GM10248 (cell line): ENCODE measurements at regions not wholly inside any gene's neighbourhood (a gene's known extent, or its start where the extent isn't known, plus 50 kb on each side); places are given as distances from the start of the nearest gene placed in this dataset.

Experiments used
- CTCF ChIA-PET: fragments of 300-600 bp; sonication (Branson Sonifier 250); formaldehyde crosslinking; extraction: SDS; loops from one replicate; lab custom pipeline; 2021; ENCODE audit warnings: antibody characterized with exemption; lab: Yijun Ruan, JAX
- POLR2A ChIA-PET: fragments of 350-650 bp; sonication (Branson Sonifier 250); formaldehyde crosslinking; extraction: SDS; loops from one replicate; lab custom pipeline; 2020; ENCODE audit warnings: antibody characterized with exemption; lab: Yijun Ruan, JAX
- DNase-seq: peaks from one replicate; pipeline ENCODE4 v3.0.0; 2012; ENCODE audit errors: extremely low spot score
- TF ChIP-seq, protein P1 (sequence below): IDR thresholded peaks from 2 replicates; pipeline ENCODE4 v1.5.1; 2012; ENCODE audit warnings: mild to moderate bottlenecking, low read depth; ENCODE audit errors: extremely low read depth, missing control alignments, control extremely low read depth

DNA sequence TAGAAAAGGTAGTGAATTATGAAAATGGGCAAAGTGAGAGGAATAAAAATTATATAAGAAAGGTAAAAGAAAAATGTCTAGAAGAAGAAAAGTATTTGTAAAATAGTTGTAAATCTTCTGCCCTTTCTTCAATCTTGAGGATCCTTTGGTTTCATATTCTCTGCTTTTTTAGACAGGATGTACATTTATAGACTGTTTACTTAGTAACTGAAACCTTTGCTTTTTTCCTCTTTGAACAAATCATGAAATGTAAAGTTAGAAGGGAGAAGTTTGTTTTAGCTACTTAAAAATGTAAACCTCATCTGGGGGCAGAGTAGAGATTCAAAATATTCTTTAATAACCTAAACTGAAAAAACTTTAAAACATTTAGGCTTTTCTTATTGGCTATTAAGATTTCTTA is 150.4 kb upstream of the ITGA4 start:
- TF ChIP-seq, protein P1, sequence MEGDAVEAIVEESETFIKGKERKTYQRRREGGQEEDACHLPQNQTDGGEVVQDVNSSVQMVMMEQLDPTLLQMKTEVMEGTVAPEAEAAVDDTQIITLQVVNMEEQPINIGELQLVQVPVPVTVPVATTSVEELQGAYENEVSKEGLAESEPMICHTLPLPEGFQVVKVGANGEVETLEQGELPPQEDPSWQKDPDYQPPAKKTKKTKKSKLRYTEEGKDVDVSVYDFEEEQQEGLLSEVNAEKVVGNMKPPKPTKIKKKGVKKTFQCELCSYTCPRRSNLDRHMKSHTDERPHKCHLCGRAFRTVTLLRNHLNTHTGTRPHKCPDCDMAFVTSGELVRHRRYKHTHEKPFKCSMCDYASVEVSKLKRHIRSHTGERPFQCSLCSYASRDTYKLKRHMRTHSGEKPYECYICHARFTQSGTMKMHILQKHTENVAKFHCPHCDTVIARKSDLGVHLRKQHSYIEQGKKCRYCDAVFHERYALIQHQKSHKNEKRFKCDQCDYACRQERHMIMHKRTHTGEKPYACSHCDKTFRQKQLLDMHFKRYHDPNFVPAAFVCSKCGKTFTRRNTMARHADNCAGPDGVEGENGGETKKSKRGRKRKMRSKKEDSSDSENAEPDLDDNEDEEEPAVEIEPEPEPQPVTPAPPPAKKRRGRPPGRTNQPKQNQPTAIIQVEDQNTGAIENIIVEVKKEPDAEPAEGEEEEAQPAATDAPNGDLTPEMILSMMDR: no peak
- peak; percentile 6 for DNase-seq
- ChIA-PET CTCF (interaction anchor here (2.0 kb wide), 1 partner anchor 202 kb away, joined by 5 read pairs; no protein-coding TSS in a partner anchor), POLR2A (no interaction called here)

DNA sequence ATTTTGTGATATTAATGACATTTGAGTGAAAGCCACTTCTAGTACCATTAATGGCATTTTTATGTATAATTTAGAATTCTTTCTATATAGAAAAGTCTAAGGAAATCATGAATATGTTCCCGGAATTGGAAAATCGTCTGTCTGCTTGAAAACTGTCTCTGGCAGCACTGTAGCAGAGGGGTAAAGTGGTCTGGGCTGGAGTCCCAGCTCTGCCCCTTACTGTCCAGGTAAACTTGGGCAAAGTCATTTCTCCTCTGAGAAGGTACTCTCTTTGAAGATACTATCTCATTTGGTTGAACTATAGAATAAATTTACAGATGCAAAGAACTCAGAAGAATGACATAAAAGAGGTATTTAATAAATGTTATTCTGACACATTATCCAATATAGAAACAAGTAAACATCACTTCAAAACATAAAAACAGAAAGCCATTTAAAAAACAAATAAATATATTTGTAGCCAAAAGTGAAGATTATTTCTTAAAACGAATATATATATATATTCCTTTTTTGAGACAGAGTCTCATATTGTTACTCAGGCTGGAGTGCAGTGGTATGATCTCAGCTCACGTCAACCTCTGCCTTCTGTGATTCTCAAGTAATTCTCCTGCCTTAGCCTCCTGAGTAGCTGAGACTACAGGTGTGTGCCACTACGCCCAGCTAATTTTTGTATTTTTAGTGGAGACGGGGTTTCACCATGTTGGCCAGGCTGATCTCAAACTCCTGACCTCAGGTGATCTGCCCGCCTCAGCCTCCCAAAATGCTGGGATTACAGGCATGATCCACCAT is 149.8 kb upstream of the ITGA4 start:
- DNase-seq: no peak
- ChIA-PET POLR2A (no interaction called here), CTCF (interaction anchor here (1.0 to 1.5 kb wide), 3 partner anchors 15 to 160 kb away, joined by 3 to 5 read pairs (median 4); partner anchors contain the start of gene ITGA4)
- TF ChIP-seq, protein P1: no peak

DNA sequence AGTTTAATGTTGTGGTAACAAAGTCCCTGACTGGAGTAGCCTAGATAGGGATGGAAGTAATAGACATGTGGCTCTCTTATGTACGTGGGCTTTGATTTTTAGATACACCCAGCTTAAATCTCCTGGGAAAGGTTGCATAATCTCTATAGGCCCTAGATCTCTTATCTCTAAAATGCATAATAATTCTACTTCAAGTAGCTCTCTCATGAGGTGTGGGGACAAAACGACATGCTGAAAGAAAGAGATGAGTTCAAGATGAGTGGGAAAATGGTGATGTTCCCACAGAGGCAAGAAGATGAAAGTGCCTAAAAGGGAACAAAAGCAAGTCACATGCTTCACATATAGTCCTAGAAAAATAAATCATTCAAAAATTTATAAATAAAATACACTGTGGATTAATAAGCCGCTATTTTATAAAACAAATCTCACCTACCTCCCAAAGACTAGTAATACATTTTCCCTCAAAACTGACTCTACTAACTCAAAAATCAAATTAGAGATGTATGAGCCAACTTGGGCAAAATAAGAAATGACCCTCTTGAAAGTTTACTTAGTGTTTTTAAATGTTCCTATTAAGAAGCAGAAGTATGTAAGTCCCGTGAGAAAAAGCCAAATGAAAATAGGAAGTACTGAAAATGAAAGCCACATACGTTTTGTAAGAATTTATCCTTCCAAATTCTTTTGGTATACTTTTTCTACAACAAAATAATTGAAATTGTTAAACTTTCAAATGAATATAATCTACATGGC is 148.2 kb upstream of the ITGA4 start:
- ChIA-PET CTCF (interaction anchor here (0.6 to 1.5 kb wide), 4 partner anchors 10 to 204 kb away, joined by 3 to 5 read pairs (median 3); no protein-coding TSS in a partner anchor), POLR2A (no interaction called here)
- no peak for DNase-seq
- TF ChIP-seq, protein P1: no peak

DNA sequence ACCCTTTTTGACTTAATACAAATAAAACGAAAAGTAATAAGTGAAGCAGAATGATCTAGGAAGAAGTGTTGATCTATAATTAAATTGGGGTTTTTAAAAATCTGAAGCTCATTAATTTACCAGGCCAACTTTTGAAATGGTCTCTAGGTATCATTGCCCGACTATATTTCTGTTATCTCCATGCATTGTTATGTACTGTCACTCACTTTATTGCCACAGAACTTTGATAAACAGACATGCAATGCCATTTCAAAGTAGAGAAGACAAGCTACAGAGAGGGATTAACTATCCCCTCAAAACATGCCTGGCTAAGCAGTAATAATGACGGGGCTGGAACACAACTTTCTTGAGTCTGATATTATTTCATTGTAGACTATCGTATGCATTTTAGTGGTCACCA is 147.6 kb upstream of the ITGA4 start:
- ChIA-PET CTCF (interaction anchor here (1.0 to 1.3 kb wide), 3 partner anchors 10 to 148 kb away, joined by 3 to 5 read pairs (median 3); partner anchors contain the start of gene ITGA4), POLR2A (no interaction called here)
- TF ChIP-seq, protein P1: no peak
- DNase-seq: no peak

DNA sequence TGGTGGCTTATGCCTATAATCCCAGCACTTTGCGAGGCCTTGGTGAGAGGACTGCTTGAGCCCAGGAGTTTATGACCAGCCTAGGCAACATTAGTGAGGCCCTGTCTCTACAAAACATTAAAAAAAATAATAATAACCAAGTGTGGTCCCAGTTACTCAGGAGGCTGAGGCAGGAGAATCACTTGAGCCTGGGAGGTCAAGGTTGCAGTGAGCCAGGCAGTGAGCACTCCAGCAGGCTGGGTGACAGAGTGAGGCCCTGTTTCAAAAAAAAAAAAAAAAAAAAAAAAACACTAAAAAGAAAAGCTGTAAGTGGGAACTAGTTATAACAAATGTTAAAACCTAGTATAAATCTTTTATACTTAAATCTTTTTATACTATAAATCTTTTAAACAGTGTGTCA is 146.2 kb upstream of the ITGA4 start:
- CTCF ChIA-PET: interaction anchor here (0.8 to 3.0 kb wide), 5 partner anchors 14 to 156 kb away, joined by 3 to 15 read pairs (median 3); no protein-coding TSS in a partner anchor
- no peak for DNase-seq
- TF ChIP-seq, protein P1: no peak
- POLR2A ChIA-PET: interaction anchor here (0.6 kb wide), 1 partner anchor 1023 kb away, joined by 7 read pairs; no protein-coding TSS in a partner anchor

DNA sequence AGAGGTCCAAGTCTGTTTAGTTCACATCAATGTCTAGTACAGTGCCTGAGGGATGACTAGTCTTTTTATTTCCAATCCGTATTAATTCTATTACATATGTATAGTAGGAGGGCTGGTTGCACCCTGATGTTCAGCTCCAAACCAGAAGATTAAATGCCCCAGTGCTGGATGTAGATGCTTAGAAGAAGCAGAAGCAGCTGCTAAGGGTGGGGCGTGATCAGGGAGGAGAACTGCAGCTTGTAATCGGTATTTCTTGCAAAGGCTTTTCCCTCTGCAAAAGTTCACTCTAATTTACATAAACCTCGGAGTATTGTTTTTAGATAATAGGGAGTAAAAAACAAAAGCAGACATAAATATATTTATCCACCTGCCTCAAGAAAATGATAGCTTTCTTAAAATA is 145.3 kb upstream of the ITGA4 start:
- no peak for DNase-seq
- TF ChIP-seq, protein P1: no peak
- ChIA-PET POLR2A (no interaction called here), CTCF (interaction anchor here (0.8 to 3.7 kb wide), 14 partner anchors 8 to 207 kb away, joined by 3 to 21 read pairs (median 4); partner anchors contain the start of gene ITGA4)
